OCI-LY1 (cell line): ENCODE measurements at regions not wholly inside any gene's neighbourhood (a gene's known extent, or its start where the extent isn't known, plus 50 kb on each side); places are given as distances from the start of the nearest gene placed in this dataset.

Experiments used
- EZH2 ChIP-seq: fragments of 200-600 bp; sonication (generic), shearing (Covaris generic); IDR thresholded peaks from 2 replicates; pipeline ENCODE4 v1.8.0; 2017; ENCODE audit warnings: borderline replicate concordance, mixed run types, mild to moderate bottlenecking, antibody characterized with exemption, low read length, moderate library complexity, mixed read lengths
- TF ChIP-seq, protein P1 (sequence below): fragments of 200-600 bp; sonication (generic), shearing (Covaris generic); IDR thresholded peaks from 2 replicates; pipeline ENCODE4 v1.5.1; 2017; ENCODE audit warnings: mild to moderate bottlenecking, antibody characterized with exemption, low read length, moderate library complexity, mixed read lengths

DNA sequence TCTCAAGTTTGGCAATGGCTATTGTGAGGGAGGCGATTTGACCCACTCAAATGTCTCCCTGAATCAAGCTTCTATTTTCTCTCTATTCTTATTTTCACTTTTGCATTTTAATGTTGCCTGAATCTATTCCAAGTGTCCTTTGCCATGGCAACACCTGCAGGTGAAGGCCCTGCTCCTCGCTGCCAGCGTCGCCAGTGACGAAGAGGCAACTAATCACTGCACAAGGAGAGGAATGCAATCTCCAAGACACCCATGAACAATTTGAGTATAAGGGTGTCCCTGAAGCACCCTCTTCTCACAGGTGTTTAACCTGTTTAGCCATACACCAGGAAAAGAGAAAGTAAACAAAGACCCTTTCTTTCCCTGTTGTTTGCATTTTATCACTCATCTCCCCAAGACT is 165.6 kb upstream of the VRK2 start:
- TF ChIP-seq, protein P1, sequence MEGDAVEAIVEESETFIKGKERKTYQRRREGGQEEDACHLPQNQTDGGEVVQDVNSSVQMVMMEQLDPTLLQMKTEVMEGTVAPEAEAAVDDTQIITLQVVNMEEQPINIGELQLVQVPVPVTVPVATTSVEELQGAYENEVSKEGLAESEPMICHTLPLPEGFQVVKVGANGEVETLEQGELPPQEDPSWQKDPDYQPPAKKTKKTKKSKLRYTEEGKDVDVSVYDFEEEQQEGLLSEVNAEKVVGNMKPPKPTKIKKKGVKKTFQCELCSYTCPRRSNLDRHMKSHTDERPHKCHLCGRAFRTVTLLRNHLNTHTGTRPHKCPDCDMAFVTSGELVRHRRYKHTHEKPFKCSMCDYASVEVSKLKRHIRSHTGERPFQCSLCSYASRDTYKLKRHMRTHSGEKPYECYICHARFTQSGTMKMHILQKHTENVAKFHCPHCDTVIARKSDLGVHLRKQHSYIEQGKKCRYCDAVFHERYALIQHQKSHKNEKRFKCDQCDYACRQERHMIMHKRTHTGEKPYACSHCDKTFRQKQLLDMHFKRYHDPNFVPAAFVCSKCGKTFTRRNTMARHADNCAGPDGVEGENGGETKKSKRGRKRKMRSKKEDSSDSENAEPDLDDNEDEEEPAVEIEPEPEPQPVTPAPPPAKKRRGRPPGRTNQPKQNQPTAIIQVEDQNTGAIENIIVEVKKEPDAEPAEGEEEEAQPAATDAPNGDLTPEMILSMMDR, result no peak
- TF ChIP-seq EZH2, result no peak
